Ascending aorta (tissue), 2 donors: ENCODE measurements at regions not wholly inside any gene's neighbourhood (a gene's known extent, or its start where the extent isn't known, plus 50 kb on each side); places are given as distances from the start of the nearest gene placed in this dataset.
A peak's percentile ranks its signal among the peaks of the same experiment; 100 is the strongest.
"Not testable (repeated sequence)": the region's sequence is repeated elsewhere in the genome, so short reads cannot be mapped to it uniquely, and the experiment has no call there.

Experiments used
- DNase-seq, 2 donors: peaks; one replicate each; pipeline ENCODE4 v3.0.0-alpha.2; 2019; ENCODE audit warnings: low spot score in 2 of 2
- H3K27ac ChIP-seq, 2 donors: fragments of 200-600 bp; sonication (generic); one replicate each; pipeline ENCODE4 v1.5.1; 2016 to 2017; ENCODE audit warnings: mild to moderate bottlenecking in 1 of 2
- H3K27me3 ChIP-seq: fragments of 200-600 bp; sonication (generic); one replicate; pipeline ENCODE4 v1.5.1; 2017
- H3K36me3 ChIP-seq, 2 donors: fragments of 200-600 bp; sonication (generic); one replicate each; pipeline ENCODE4 v1.5.1; 2016
- H3K4me1 ChIP-seq, 2 donors: fragments of 200-600 bp; sonication (generic); one replicate each; pipeline ENCODE4 v1.5.1; 2016 to 2017; ENCODE audit warnings: mild to moderate bottlenecking in 1 of 2
- H3K4me3 ChIP-seq, 2 donors: fragments of 200-600 bp; sonication (generic); one replicate each; pipeline ENCODE4 v1.5.1; 2016 to 2017; ENCODE audit warnings: mild to moderate bottlenecking in 1 of 2
- H3K9me3 ChIP-seq, 2 donors: fragments of 200-600 bp; sonication (generic); one replicate each; pipeline ENCODE4 v1.5.1; 2016
- intact Hi-C: fragments of 100-400 bp; cut with DNase I; formaldehyde crosslinking; loops from one replicate; pipeline ENCODE4 v1.15.1; 2023
- TF ChIP-seq, protein P1 (sequence below), 3 experiments: fragments of 200-600 bp in 2 of 3; fragments of 450-650 bp in 1 of 3; sonication (generic) in 2 of 3; IDR thresholded peaks; one replicate each; pipeline ENCODE4 v1.5.1; 2016 to 2019; ENCODE audit warnings: antibody characterized with exemption in 3 of 3, mild to moderate bottlenecking in 1 of 3, moderate library complexity in 1 of 3

- H3K27ac ChIP-seq = no peak overlapping the region
- H3K4me3 ChIP-seq = no peak overlapping the region
- intact Hi-C loops = no loop called here
- H3K4me1 ChIP-seq = peaks cover 0 to 5% of the 10 kb centered on the region in 2 donors
- DNase-seq = no peak
- no peaks in the 10 kb centered on the region for H3K27me3 ChIP-seq
- TF ChIP-seq, protein P1, sequence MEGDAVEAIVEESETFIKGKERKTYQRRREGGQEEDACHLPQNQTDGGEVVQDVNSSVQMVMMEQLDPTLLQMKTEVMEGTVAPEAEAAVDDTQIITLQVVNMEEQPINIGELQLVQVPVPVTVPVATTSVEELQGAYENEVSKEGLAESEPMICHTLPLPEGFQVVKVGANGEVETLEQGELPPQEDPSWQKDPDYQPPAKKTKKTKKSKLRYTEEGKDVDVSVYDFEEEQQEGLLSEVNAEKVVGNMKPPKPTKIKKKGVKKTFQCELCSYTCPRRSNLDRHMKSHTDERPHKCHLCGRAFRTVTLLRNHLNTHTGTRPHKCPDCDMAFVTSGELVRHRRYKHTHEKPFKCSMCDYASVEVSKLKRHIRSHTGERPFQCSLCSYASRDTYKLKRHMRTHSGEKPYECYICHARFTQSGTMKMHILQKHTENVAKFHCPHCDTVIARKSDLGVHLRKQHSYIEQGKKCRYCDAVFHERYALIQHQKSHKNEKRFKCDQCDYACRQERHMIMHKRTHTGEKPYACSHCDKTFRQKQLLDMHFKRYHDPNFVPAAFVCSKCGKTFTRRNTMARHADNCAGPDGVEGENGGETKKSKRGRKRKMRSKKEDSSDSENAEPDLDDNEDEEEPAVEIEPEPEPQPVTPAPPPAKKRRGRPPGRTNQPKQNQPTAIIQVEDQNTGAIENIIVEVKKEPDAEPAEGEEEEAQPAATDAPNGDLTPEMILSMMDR (IDR thresholded peaks at IDR 0.05) = no peak
- no peaks in the 10 kb centered on the region for H3K9me3 ChIP-seq
- H3K36me3 ChIP-seq = no peaks in the 10 kb centered on the region
These were observed 211.8 kb upstream of the FOXK1 start for GRCh38 chr7:4470246-4470645.

GRCh38 chr7:4472728-4473127, 209.4 kb upstream of the FOXK1 start:
- Histone ChIP-seq H3K36me3 (no peaks in the 10 kb centered on the region), H3K4me3 (no peak overlapping the region), H3K4me1 (peaks cover 0 to 5% of the 10 kb centered on the region in 2 donors), H3K27ac (no peak overlapping the region), H3K27me3 (no peaks in the 10 kb centered on the region), H3K9me3 (no peaks in the 10 kb centered on the region)
- TF ChIP-seq, protein P1 (IDR thresholded peaks at IDR 0.05) = no peak
- no peak for DNase-seq
- intact Hi-C loops = no loop called here

DNA sequence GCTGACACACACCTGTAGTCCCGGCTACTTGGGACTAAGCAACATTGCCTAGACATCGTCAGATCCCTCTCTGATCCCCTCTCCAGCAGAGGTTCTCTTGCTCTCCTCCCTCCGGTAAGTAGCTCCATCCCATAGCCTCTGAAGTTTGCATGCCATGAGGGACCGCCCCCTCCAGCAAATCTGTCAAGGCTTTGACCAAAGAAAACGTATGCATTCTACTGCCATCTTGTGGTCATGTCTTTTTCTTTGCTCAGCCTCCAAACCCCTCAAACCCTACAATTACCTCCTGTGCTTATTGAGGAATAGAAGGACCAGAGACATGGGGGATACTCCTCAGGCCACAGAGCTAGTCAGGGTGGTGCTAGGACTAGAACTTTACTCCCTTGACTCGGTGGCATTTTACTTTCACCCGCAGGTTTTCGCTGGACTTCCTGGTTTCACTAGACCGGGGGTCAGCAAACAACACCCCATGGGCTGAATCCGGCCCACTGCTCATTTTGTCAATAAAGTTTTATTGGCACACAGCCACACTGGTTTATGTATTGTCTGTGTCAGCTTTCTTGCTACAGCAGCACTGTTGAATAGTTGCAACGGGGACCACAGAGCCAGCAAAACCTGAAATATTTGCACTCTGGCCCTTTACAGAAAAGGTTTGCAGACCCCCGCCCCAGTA, 202.6 kb upstream of the FOXK1 start:
- TF ChIP-seq, protein P1 (IDR thresholded peaks at IDR 0.05) = peak in 1 of 3 experiments; percentile 35
- intact Hi-C loops = no loop called here
- no peak overlapping the region for H3K27ac ChIP-seq

GRCh38 chr7:4480131-4480530, 202.0 kb upstream of the FOXK1 start:
- H3K27ac ChIP-seq, DNase-seq, H3K4me1 ChIP-seq, intact Hi-C loops, H3K27me3 ChIP-seq, H3K4me3 ChIP-seq, H3K9me3 ChIP-seq, H3K36me3 ChIP-seq: not testable (repeated sequence)

More for the DNA sequence above, 202.6 kb upstream of the FOXK1 start:
- no peaks in the 10 kb centered on the region for H3K27me3 ChIP-seq
- no peaks in the 10 kb centered on the region for H3K4me1 ChIP-seq
- H3K36me3 ChIP-seq = no peaks in the 10 kb centered on the region
- DNase-seq = no peak
- peaks cover 0 to 4% of the 10 kb centered on the region in 2 donors for H3K9me3 ChIP-seq
- no peak overlapping the region for H3K4me3 ChIP-seq

DNA sequence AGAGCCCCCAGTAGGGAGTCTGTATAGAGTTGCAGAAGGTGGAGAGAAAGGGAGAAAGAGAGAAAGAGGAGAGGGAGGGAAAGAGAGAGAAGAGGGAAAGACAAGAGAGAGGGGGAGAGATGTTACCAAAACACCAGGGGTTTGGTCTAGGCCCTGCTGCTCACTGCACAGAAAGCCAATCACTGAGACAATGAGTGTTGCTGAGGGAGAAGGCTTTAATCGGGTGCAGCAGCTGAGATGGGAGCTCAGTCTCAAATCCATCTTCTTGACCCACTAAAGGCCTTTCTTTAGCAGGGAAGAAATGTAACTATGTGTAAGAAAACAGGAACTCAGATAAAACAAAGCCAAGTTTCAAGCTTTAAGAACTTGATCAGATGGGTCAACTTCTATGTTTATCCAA, 198.2 kb upstream of the FOXK1 start:
- TF ChIP-seq, protein P1 (IDR thresholded peaks at IDR 0.05) = no peak
- Histone ChIP-seq H3K27ac (no peak overlapping the region), H3K36me3 (no peaks in the 10 kb centered on the region), H3K9me3 (peaks cover 0 to 4% of the 10 kb centered on the region in 2 donors), H3K27me3 (no peaks in the 10 kb centered on the region), H3K4me3 (no peak overlapping the region), H3K4me1 (no peaks in the 10 kb centered on the region)
- intact Hi-C loops = no loop called here
- no peak for DNase-seq

- DNase-seq = no peak
- Histone ChIP-seq H3K9me3 (peaks cover 0 to 4% of the 10 kb centered on the region in 2 donors), H3K4me1 (no peaks in the 10 kb centered on the region), H3K27me3 (no peaks in the 10 kb centered on the region), H3K27ac (no peak overlapping the region), H3K4me3 (no peak overlapping the region), H3K36me3 (no peaks in the 10 kb centered on the region)
- intact Hi-C loops = no loop called here
- TF ChIP-seq, protein P1 (IDR thresholded peaks at IDR 0.05) = no peak
These were observed 197.6 kb upstream of the FOXK1 start for GRCh38 chr7:4484545-4484944.
